NCI-H2107 treated with DMSO at 0.1 percent for 48 hours (cell line): ENCODE measurements at regions not wholly inside any gene's neighbourhood (a gene's known extent, or its start where the extent isn't known, plus 50 kb on each side); places are given as distances from the start of the nearest gene placed in this dataset.
A peak's percentile ranks its signal among the peaks of the same experiment; 100 is the strongest.
"Not testable (repeated sequence)": the region's sequence is repeated elsewhere in the genome, so short reads cannot be mapped to it uniquely, and the experiment has no call there.

Source experiments
- DNase-seq: peaks from one replicate; lab custom pipeline; 2025; ENCODE audit not compliant: unreplicated experiment; lab: John Stamatoyannopoulos, UW

GRCh38 chr12:92987362-92987761 is 58.3 kb upstream of the EEA1 start:
- DNase-seq = peak; percentile 72

- no peak for DNase-seq
Observed at GRCh38 chr12:92987846-92988621, 58.9 kb upstream of the EEA1 start.

- no peak for DNase-seq
Observed at GRCh38 chr12:92988622-92989130, 59.6 kb upstream of the EEA1 start.

GRCh38 chr12:92989715-92990484 is 60.8 kb upstream of the EEA1 start:
- no peak for DNase-seq

GRCh38 chr12:92991134-92991533 is 62.0 kb upstream of the EEA1 start:
- no peak for DNase-seq

- DNase-seq = no peak
Observed at GRCh38 chr12:92992041-92992440, 62.9 kb upstream of the EEA1 start.

GRCh38 chr12:92993259-92993658 is 64.2 kb upstream of the EEA1 start:
- DNase-seq = no peak

- no peak for DNase-seq
Observed at GRCh38 chr12:92995258-92995903, 66.3 kb upstream of the EEA1 start.

GRCh38 chr12:93000026-93000425 is 70.9 kb upstream of the EEA1 start:
- no peak for DNase-seq

- DNase-seq = no peak
Observed at GRCh38 chr12:93001407-93001806, 72.3 kb upstream of the EEA1 start.

- no peak for DNase-seq
Observed at GRCh38 chr12:93002293-93003054, 73.4 kb upstream of the EEA1 start.

- no peak for DNase-seq
Observed at GRCh38 chr12:93003531-93004239, 74.6 kb upstream of the EEA1 start.

- no peak for DNase-seq
Observed at GRCh38 chr12:93005928-93006392, 76.9 kb upstream of the EEA1 start.

- no peak for DNase-seq
Observed at GRCh38 chr12:93006471-93007208, 77.5 kb upstream of the EEA1 start.

GRCh38 chr12:93007544-93007943 is 78.4 kb upstream of the EEA1 start:
- no peak for DNase-seq

GRCh38 chr12:93008044-93008778 is 79.1 kb upstream of the EEA1 start:
- no peak for DNase-seq

- not testable (repeated sequence) for DNase-seq
Observed at GRCh38 chr12:93008880-93009279, 79.8 kb upstream of the EEA1 start.

- no peak for DNase-seq
Observed at GRCh38 chr12:93009533-93009932, 80.4 kb upstream of the EEA1 start.

GRCh38 chr12:93010461-93010860 is 81.4 kb upstream of the EEA1 start:
- DNase-seq = no peak
